ENCODE measurements at regions not wholly inside any gene's neighbourhood (a gene's known extent, or its start where the extent isn't known, plus 50 kb on each side); places are given as distances from the start of the nearest gene placed in this dataset.

GRCh38 chr3:87414271-87414670 lies 137.9 kb upstream of the POU1F1 start:
- Histone ChIP-seq H3K4me3 (replicated peaks in 1 of 3; ENCODE audit: insufficient read depth in 1 of 3, low read depth in 1 of 3, low read length in 3 of 3) (no peak overlapping the region), H4K20me1 (replicated peaks; ENCODE audit: control insufficient read depth, extremely low read depth, insufficient read depth, low read length) (no peaks in the 10 kb centered on the region), H3K9me1 (replicated peaks; ENCODE audit: control insufficient read depth, extremely low read depth, insufficient read depth, low read length) (no peaks in the 10 kb centered on the region), H3K4me2 (ENCODE audit: insufficient read depth, low read length) (no peak overlapping the region), H3K27me3 (ENCODE audit: control insufficient read depth in 2 of 2, insufficient read depth in 2 of 2, low read length in 2 of 2) (no peaks in the 10 kb centered on the region), H3K4me1 (ENCODE audit: control insufficient read depth, extremely low read depth, insufficient read depth, low read length) (no peaks in the 10 kb centered on the region), H3K36me3 (ENCODE audit: control insufficient read depth in 2 of 2, extremely low read depth in 1 of 2, insufficient read depth in 2 of 2, low read length in 2 of 2) (no peaks in the 10 kb centered on the region), H3K79me2 (ENCODE audit: control insufficient read depth, insufficient read depth, low read length) (no peaks in the 10 kb centered on the region), H2AFZ (ENCODE audit: low read depth, low read length) (no peak overlapping the region), H3K27ac (ENCODE audit: insufficient read depth, low read depth, low read length) (no peak overlapping the region), H3K9ac (replicated peaks; ENCODE audit: extremely low read depth, insufficient read depth, low read length) (no peak overlapping the region), H3K9me3 (replicated peaks; ENCODE audit: control insufficient read depth, insufficient read depth, low read length) (no peaks in the 10 kb centered on the region)
- ChIA-PET CTCF (interaction anchor here (1.2 kb wide), 1 partner anchor 64 kb away, joined by 3 read pairs; no protein-coding TSS in a partner anchor), POLR2A (no interaction called here)
- BruUV-seq (replicated peaks), result no TSS peak
- FAIRE-seq, result no peak
- no peak for TF ChIP-seq POLR2A (IDR thresholded peaks at IDR 0.05; ENCODE audit: low read depth, low read length)
- TF ChIP-seq JUN (IDR thresholded peaks at IDR 0.05; ENCODE audit: borderline replicate concordance, insufficient read depth, insufficient read length, low read depth), result no peak
- DNase-seq (ENCODE audit: low read depth, low spot score), result no peak
- intact Hi-C loops (cut with micrococcal nuclease), result no loop called here
- dilution Hi-C loops (cut with MboI; ENCODE audit: extremely low pct_ligation_motif_present, low sequenced_read_pairs), result no loop called here

- no peak overlapping the region for H3K4me2 ChIP-seq (ENCODE audit: insufficient read depth, low read length)
Measured at GRCh38 chr3:87413814-87414213, 137.4 kb upstream of the POU1F1 start.

More at GRCh38 chr3:87413814-87414213, 137.4 kb upstream of the POU1F1 start:
- H3K27ac ChIP-seq (ENCODE audit: insufficient read depth, low read depth, low read length), result no peak overlapping the region
- no peaks in the 10 kb centered on the region for H3K79me2 ChIP-seq (ENCODE audit: control insufficient read depth, insufficient read depth, low read length)
- dilution Hi-C loops (cut with MboI; ENCODE audit: extremely low pct_ligation_motif_present, low sequenced_read_pairs), result no loop called here
- FAIRE-seq (no peak), DNase-seq (ENCODE audit: low read depth, low spot score) (no peak)
- no peaks in the 10 kb centered on the region for H3K9me1 ChIP-seq (replicated peaks; ENCODE audit: control insufficient read depth, extremely low read depth, insufficient read depth, low read length)
- CTCF ChIA-PET, result interaction anchor here (1.2 kb wide), 1 partner anchor 63 kb away, joined by 3 read pairs; no protein-coding TSS in a partner anchor
- POLR2A ChIA-PET, result no interaction called here
- no peaks in the 10 kb centered on the region for H3K9me3 ChIP-seq (replicated peaks; ENCODE audit: control insufficient read depth, insufficient read depth, low read length)
- no peaks in the 10 kb centered on the region for H3K27me3 ChIP-seq (ENCODE audit: control insufficient read depth in 2 of 2, insufficient read depth in 2 of 2, low read length in 2 of 2)
- TF ChIP-seq EZH2 (IDR thresholded peaks at IDR 0.05; ENCODE audit: borderline replicate concordance, low read depth, low read length, severe bottlenecking), result no peak
- TF ChIP-seq POLR2A (IDR thresholded peaks at IDR 0.05; ENCODE audit: low read depth, low read length), result no peak
- no peak for TF ChIP-seq JUN (IDR thresholded peaks at IDR 0.05; ENCODE audit: borderline replicate concordance, insufficient read depth, insufficient read length, low read depth)
- TF ChIP-seq MYC (IDR thresholded peaks at IDR 0.05; ENCODE audit: low read depth, low read length), result no peak
- no peak for TF ChIP-seq MAX (IDR thresholded peaks at IDR 0.05; ENCODE audit: insufficient read depth, insufficient read length)
- no peak for TF ChIP-seq GATA2 (IDR thresholded peaks at IDR 0.05; ENCODE audit: insufficient read depth, insufficient read length, low read depth, low read length)
- no peak for TF ChIP-seq FOS (IDR thresholded peaks at IDR 0.05; ENCODE audit: borderline replicate concordance, insufficient read depth, low read length)
- TF ChIP-seq POLR2AphosphoS5 (IDR thresholded peaks at IDR 0.05; ENCODE audit: insufficient read depth, low read depth, low read length), result no peak
- no peak for TF ChIP-seq CTCF (IDR thresholded peaks at IDR 0.05; ENCODE audit: extremely low read depth in 1 of 2, insufficient read depth in 1 of 2, low read depth in 1 of 2, low read length in 2 of 2)
- H3K4me1 ChIP-seq (ENCODE audit: control insufficient read depth, extremely low read depth, insufficient read depth, low read length), result no peaks in the 10 kb centered on the region
- no peak overlapping the region for H2AFZ ChIP-seq (ENCODE audit: low read depth, low read length)
- no peaks in the 10 kb centered on the region for H4K20me1 ChIP-seq (replicated peaks; ENCODE audit: control insufficient read depth, extremely low read depth, insufficient read depth, low read length)
- no peak overlapping the region for H3K9ac ChIP-seq (replicated peaks; ENCODE audit: extremely low read depth, insufficient read depth, low read length)
- H3K4me3 ChIP-seq (replicated peaks in 1 of 3; ENCODE audit: insufficient read depth in 1 of 3, low read depth in 1 of 3, low read length in 3 of 3), result no peak overlapping the region
- no peaks in the 10 kb centered on the region for H3K36me3 ChIP-seq (ENCODE audit: control insufficient read depth in 2 of 2, extremely low read depth in 1 of 2, insufficient read depth in 2 of 2, low read length in 2 of 2)
- no TSS peak for BruUV-seq (replicated peaks)
- intact Hi-C loops (cut with micrococcal nuclease), result no loop called here
